ENCODE measurements at regions not wholly inside any gene's neighbourhood (a gene's known extent, or its start where the extent isn't known, plus 50 kb on each side); places are given as distances from the start of the nearest gene placed in this dataset.

GRCh38 chr2:195214072-195214471, 443.0 kb upstream of the SLC39A10 start:
- no peak overlapping the region for H3K27ac Mint-ChIP-seq
- Histone ChIP-seq H3K79me2 (ENCODE audit: control insufficient read depth, insufficient read depth, low read length) (no peaks in the 10 kb centered on the region), H4K20me1 (ENCODE audit: control insufficient read depth, insufficient read depth, low read length, poor library complexity, severe bottlenecking) (no peaks in the 10 kb centered on the region), H3K4me3 (ENCODE audit: control extremely low read depth in 1 of 5, extremely low read depth in 1 of 5, insufficient read depth in 1 of 5, low read depth in 2 of 5, low read length in 4 of 5) (no peak overlapping the region), H3K36me3 (replicated peaks in 1 of 2; ENCODE audit: control extremely low read depth in 1 of 2, control insufficient read depth in 1 of 2, extremely low read depth in 1 of 2, insufficient read depth in 2 of 2, low read length in 1 of 2) (no peaks in the 10 kb centered on the region), H2AFZ (ENCODE audit: insufficient read depth, low read depth, low read length, poor library complexity, severe bottlenecking) (no peak overlapping the region), H3K27me3 (replicated peaks in 1 of 4; ENCODE audit: control extremely low read depth in 1 of 4, control insufficient read depth in 3 of 4, insufficient read depth in 4 of 4, low read length in 3 of 4) (no peaks in the 10 kb centered on the region), H3K4me1 (ENCODE audit: control insufficient read depth in 2 of 2, insufficient read depth in 2 of 2, low read length in 2 of 2) (no peaks in the 10 kb centered on the region), H3K27ac (ENCODE audit: low read length in 2 of 2) (no peak overlapping the region), H3K9me3 (ENCODE audit: control extremely low read depth in 1 of 3, control insufficient read depth in 2 of 3, insufficient read depth in 1 of 3, low read length in 2 of 3) (no peaks in the 10 kb centered on the region), H3K9ac (ENCODE audit: low read length) (no peak overlapping the region), H3K4me2 (replicated peaks; ENCODE audit: low read depth, low read length, poor library complexity, severe bottlenecking) (no peak overlapping the region)
- no peaks in the 10 kb centered on the region for H3K9me3 Mint-ChIP-seq (ENCODE audit: insufficient read depth)
- no peak overlapping the region for H3K4me3 Mint-ChIP-seq
- ChIA-PET CTCF (no interaction called here), POLR2A (no interaction called here)
- ATAC-seq (ENCODE audit: low read depth) (no peak), DNase-seq (no peak)
- WGBS (ENCODE audit: insufficient coverage): 100% methylated on average over 1 of the region's 5 CpGs
- intact Hi-C loops (cut with micrococcal nuclease): no loop called here
- H3K27me3 Mint-ChIP-seq: peaks cover 2% of the 10 kb centered on the region
- H3K4me1 Mint-ChIP-seq: no peaks in the 10 kb centered on the region
- no peak for TF ChIP-seq EZH2 (IDR thresholded peaks at IDR 0.05; ENCODE audit: borderline replicate concordance, insufficient read depth, low read depth, low read length, poor library complexity, severe bottlenecking)
- TF ChIP-seq CTCF (IDR thresholded peaks at IDR 0.05): no peak

- no peak overlapping the region for H3K4me3 Mint-ChIP-seq
Observed at GRCh38 chr2:195212586-195212985, 444.4 kb upstream of the SLC39A10 start.

More at GRCh38 chr2:195212586-195212985, 444.4 kb upstream of the SLC39A10 start:
- Histone ChIP-seq H3K27me3 (replicated peaks in 1 of 4; ENCODE audit: control extremely low read depth in 1 of 4, control insufficient read depth in 3 of 4, insufficient read depth in 4 of 4, low read length in 3 of 4) (no peaks in the 10 kb centered on the region), H3K9me3 (ENCODE audit: control extremely low read depth in 1 of 3, control insufficient read depth in 2 of 3, insufficient read depth in 1 of 3, low read length in 2 of 3) (peaks cover 0 to 1% (median 0%) of the 10 kb centered on the region in 3 donors), H3K4me3 (ENCODE audit: control extremely low read depth in 1 of 5, extremely low read depth in 1 of 5, insufficient read depth in 1 of 5, low read depth in 2 of 5, low read length in 4 of 5) (no peak overlapping the region), H2AFZ (ENCODE audit: insufficient read depth, low read depth, low read length, poor library complexity, severe bottlenecking) (no peak overlapping the region), H4K20me1 (ENCODE audit: control insufficient read depth, insufficient read depth, low read length, poor library complexity, severe bottlenecking) (no peaks in the 10 kb centered on the region), H3K4me1 (ENCODE audit: control insufficient read depth in 2 of 2, insufficient read depth in 2 of 2, low read length in 2 of 2) (no peaks in the 10 kb centered on the region), H3K79me2 (ENCODE audit: control insufficient read depth, insufficient read depth, low read length) (no peaks in the 10 kb centered on the region), H3K4me2 (replicated peaks; ENCODE audit: low read depth, low read length, poor library complexity, severe bottlenecking) (no peak overlapping the region), H3K36me3 (replicated peaks in 1 of 2; ENCODE audit: control extremely low read depth in 1 of 2, control insufficient read depth in 1 of 2, extremely low read depth in 1 of 2, insufficient read depth in 2 of 2, low read length in 1 of 2) (no peaks in the 10 kb centered on the region), H3K27ac (ENCODE audit: low read length in 2 of 2) (no peak overlapping the region), H3K9ac (ENCODE audit: low read length) (no peak overlapping the region)
- ChIA-PET CTCF (no interaction called here), POLR2A (no interaction called here)
- H3K27ac Mint-ChIP-seq: no peak overlapping the region
- H3K9me3 Mint-ChIP-seq (ENCODE audit: insufficient read depth): no peaks in the 10 kb centered on the region
- intact Hi-C loops (cut with micrococcal nuclease): no loop called here
- 100% methylated on average over 2 of the region's 3 CpGs for WGBS (ENCODE audit: insufficient coverage)
- DNase-seq: no peak
- no peaks in the 10 kb centered on the region for H3K4me1 Mint-ChIP-seq
- H3K27me3 Mint-ChIP-seq: peaks cover 2% of the 10 kb centered on the region
- ATAC-seq (ENCODE audit: low read depth): no peak
- no peak for TF ChIP-seq EZH2 (IDR thresholded peaks at IDR 0.05; ENCODE audit: borderline replicate concordance, insufficient read depth, low read depth, low read length, poor library complexity, severe bottlenecking)
- no peak for TF ChIP-seq CTCF (IDR thresholded peaks at IDR 0.05)

Measured in B cell (primary cell).